HEK293 (cell line): ENCODE measurements at regions not wholly inside any gene's neighbourhood (a gene's known extent, or its start where the extent isn't known, plus 50 kb on each side); places are given as distances from the start of the nearest gene placed in this dataset.

Source experiments
- CTCF ChIA-PET: fragments of 350-600 bp; formaldehyde crosslinking; extraction: SDS; loops from one replicate; lab custom pipeline; 2021; ENCODE audit warnings: antibody characterized with exemption; lab: Yijun Ruan, JAX
- POLR2A ChIA-PET: fragments of 300-600 bp; formaldehyde crosslinking; extraction: SDS; loops from one replicate; lab custom pipeline; 2020; ENCODE audit warnings: antibody characterized with exemption, inconsistent platforms; lab: Yijun Ruan, JAX
- H3K27ac ChIP-seq: fragments of 200-500 bp; sonication (Bioruptor generic); 2 replicates; pipeline ENCODE4 v1.5.1; 2014; ENCODE audit warnings: low read depth, low read length, control low read depth, inconsistent platforms; ENCODE audit errors: extremely low read depth
- H3K36me3 ChIP-seq, 2 experiments: fragments of 200-500 bp in 1 of 2; sonication (Bioruptor generic) in 1 of 2; 1 replicate in 1 of 2; 2 replicates in 1 of 2; pipeline ENCODE4 v1.5.1; 2014 to 2017; ENCODE audit warnings: inconsistent platforms in 2 of 2, low read length in 2 of 2; ENCODE audit not compliant: control insufficient read depth in 2 of 2, insufficient read depth in 1 of 2
- H3K4me1 ChIP-seq: fragments of 200-500 bp; sonication (Bioruptor generic); 2 replicates; pipeline ENCODE4 v1.5.1; 2014; ENCODE audit warnings: mild to moderate bottlenecking, low read length, inconsistent platforms; ENCODE audit not compliant: control insufficient read depth, insufficient read depth
- H3K4me3 ChIP-seq: 2 replicates; pipeline ENCODE4 v1.5.1; 2011; ENCODE audit warnings: low read depth, mild to moderate bottlenecking, control low read depth, low read length, moderate library complexity
- H3K9me3 ChIP-seq: fragments of 200-500 bp; sonication (Bioruptor generic); 2 replicates; pipeline ENCODE4 v1.5.1; 2014; ENCODE audit warnings: low read depth, low read length, inconsistent platforms; ENCODE audit not compliant: control insufficient read depth, insufficient read depth
- FEZF1 ChIP-seq: fragments of 450-650 bp; formaldehyde crosslinking; IDR thresholded peaks from 2 replicates; pipeline ENCODE4 v1.5.1; 2016; ENCODE audit warnings: missing biosample characterization, missing genetic modification characterization
- MEIS1 ChIP-seq: sonication (generic); formaldehyde crosslinking; IDR thresholded peaks from 2 replicates; pipeline ENCODE4 v1.8.1; 2022; ENCODE audit warnings: missing genetic modification reagents, mild to moderate bottlenecking, borderline replicate concordance
- MZF1 ChIP-seq: fragments of 450-650 bp; formaldehyde crosslinking; IDR thresholded peaks from 2 replicates; pipeline ENCODE4 v1.5.1; 2017; ENCODE audit warnings: missing biosample characterization, missing genetic modification characterization, borderline replicate concordance
- OVOL3 ChIP-seq: fragments of 450-650 bp; formaldehyde crosslinking; IDR thresholded peaks from 2 replicates; pipeline ENCODE4 v1.5.1; 2016; ENCODE audit warnings: missing biosample characterization, missing genetic modification characterization
- PRDM6 ChIP-seq: fragments of 450-650 bp; formaldehyde crosslinking; IDR thresholded peaks from 2 replicates; pipeline ENCODE4 v1.5.1; 2017; ENCODE audit warnings: missing biosample characterization, missing genetic modification characterization
- YY1 ChIP-seq: fragments of 450-650 bp; formaldehyde crosslinking; IDR thresholded peaks from 2 replicates; pipeline ENCODE4 v1.5.1; 2018; ENCODE audit warnings: missing biosample characterization, missing genetic modification characterization
- ZBTB17 ChIP-seq: fragments of 450-650 bp; formaldehyde crosslinking; IDR thresholded peaks from 2 replicates; pipeline ENCODE4 v1.5.1; 2016; ENCODE audit warnings: missing biosample characterization, missing genetic modification characterization
- ZBTB20 ChIP-seq: fragments of 450-650 bp; formaldehyde crosslinking; IDR thresholded peaks from 2 replicates; pipeline ENCODE4 v1.5.1; 2016; ENCODE audit warnings: missing biosample characterization, missing genetic modification characterization
- ZBTB44 ChIP-seq: fragments of 450-650 bp; IDR thresholded peaks from 2 replicates; pipeline ENCODE4 v1.5.1; 2018; ENCODE audit warnings: missing biosample characterization, mild to moderate bottlenecking, missing genetic modification characterization
- ZNF132 ChIP-seq: fragments of 450-650 bp; formaldehyde crosslinking; IDR thresholded peaks from 2 replicates; pipeline ENCODE4 v1.5.1; 2017; ENCODE audit warnings: missing biosample characterization, missing genetic modification characterization, borderline replicate concordance
- ZNF133 ChIP-seq: fragments of 450-650 bp; formaldehyde crosslinking; IDR thresholded peaks from 2 replicates; pipeline ENCODE4 v1.5.1; 2016; ENCODE audit warnings: missing biosample characterization, missing genetic modification characterization
- ZNF175 ChIP-seq: fragments of 450-650 bp; formaldehyde crosslinking; IDR thresholded peaks from 2 replicates; pipeline ENCODE4 v1.5.1; 2016; ENCODE audit warnings: missing biosample characterization, missing genetic modification characterization
- ZNF211 ChIP-seq: fragments of 450-650 bp; formaldehyde crosslinking; IDR thresholded peaks from 2 replicates; pipeline ENCODE4 v1.5.1; 2016; ENCODE audit warnings: low read depth, missing biosample characterization, missing genetic modification characterization
- ZNF23 ChIP-seq: fragments of 450-650 bp; formaldehyde crosslinking; IDR thresholded peaks from 2 replicates; pipeline ENCODE4 v1.5.1; 2016; ENCODE audit warnings: missing biosample characterization, missing genetic modification characterization, borderline replicate concordance
- ZNF274 ChIP-seq, 2 experiments: fragments of 200-500 bp in 1 of 2; fragments of 450-650 bp in 1 of 2; sonication (Bioruptor generic) in 1 of 2; formaldehyde crosslinking in 1 of 2; IDR thresholded peaks; 2 replicates each; pipeline versions ENCODE4 v1.5.1 to v1.6.1; 2014 to 2016; ENCODE audit warnings: borderline replicate concordance in 1 of 2, inconsistent platforms in 1 of 2, low read length in 1 of 2, missing biosample characterization in 1 of 2, missing genetic modification characterization in 1 of 2
- ZNF280C ChIP-seq: fragments of 450-650 bp; formaldehyde crosslinking; IDR thresholded peaks from 2 replicates; pipeline ENCODE4 v1.5.1; 2016; ENCODE audit warnings: missing biosample characterization, missing genetic modification characterization
- ZNF426 ChIP-seq: fragments of 450-650 bp; formaldehyde crosslinking; IDR thresholded peaks from 2 replicates; pipeline ENCODE4 v1.5.1; 2017; ENCODE audit warnings: missing biosample characterization, missing genetic modification characterization, mild to moderate bottlenecking, inconsistent platforms, moderate library complexity
- ZNF488 ChIP-seq: fragments of 450-650 bp; formaldehyde crosslinking; IDR thresholded peaks from 2 replicates; pipeline ENCODE4 v1.5.1; 2016; ENCODE audit warnings: missing biosample characterization, missing genetic modification characterization
- ZNF510 ChIP-seq: fragments of 450-650 bp; formaldehyde crosslinking; IDR thresholded peaks from 2 replicates; pipeline ENCODE4 v1.5.1; 2018; ENCODE audit warnings: mild to moderate bottlenecking, missing genetic modification characterization, missing biosample characterization; ENCODE audit not compliant: insufficient replicate concordance
- ZNF529 ChIP-seq: fragments of 450-650 bp; formaldehyde crosslinking; IDR thresholded peaks from 2 replicates; pipeline ENCODE4 v1.5.1; 2017; ENCODE audit warnings: missing genetic modification characterization, missing biosample characterization; ENCODE audit not compliant: insufficient replicate concordance
- ZNF571 ChIP-seq: fragments of 450-650 bp; formaldehyde crosslinking; IDR thresholded peaks from 2 replicates; pipeline ENCODE4 v1.5.0; 2017; ENCODE audit warnings: missing biosample characterization, missing genetic modification characterization
- ZNF585B ChIP-seq: fragments of 450-650 bp; formaldehyde crosslinking; IDR thresholded peaks from 2 replicates; pipeline ENCODE4 v1.5.1; 2016; ENCODE audit warnings: missing biosample characterization, missing genetic modification characterization
- ZNF664 ChIP-seq: fragments of 450-650 bp; formaldehyde crosslinking; IDR thresholded peaks from 2 replicates; pipeline ENCODE4 v1.5.1; 2016; ENCODE audit warnings: missing biosample characterization, missing genetic modification characterization
- ZSCAN18 ChIP-seq: fragments of 450-650 bp; formaldehyde crosslinking; IDR thresholded peaks from 2 replicates; pipeline ENCODE4 v1.5.1; 2016; ENCODE audit warnings: missing biosample characterization, missing genetic modification characterization

GRCh38 chr3:56884387-56884786, 82.6 kb upstream of the ARHGEF3 start:
- ChIA-PET CTCF (interaction anchor here (0.6 to 0.7 kb wide), 3 partner anchors 21 to 902 kb away, joined by 3 to 5 read pairs (median 4); no protein-coding TSS in a partner anchor), POLR2A (no interaction called here)
- H3K4me3 ChIP-seq, result no peak overlapping the region
- no peaks in the 10 kb centered on the region for H3K9me3 ChIP-seq
- no peaks in the 10 kb centered on the region for H3K36me3 ChIP-seq
- no peaks in the 10 kb centered on the region for H3K4me1 ChIP-seq
- no peak overlapping the region for H3K27ac ChIP-seq
- TF ChIP-seq ZNF426 (tag by site-specific recombination) (no peak), ZNF585B (tag by site-specific recombination) (no peak), ZNF529 (tag by site-specific recombination) (no peak), ZBTB20 (peak; percentile 43; the same call in 1 of the 2 replicates)

- no peaks in the 10 kb centered on the region for H3K36me3 ChIP-seq
- TF ChIP-seq ZNF664 (tag by site-specific recombination) (no peak), ZNF133 (tag by site-specific recombination) (no peak), ZNF175 (tag by site-specific recombination) (no peak), ZNF132 (tag by site-specific recombination) (no peak), ZNF274 (IDR thresholded peaks at IDR 0.05; ENCODE audit: low read length) (no peak), ZNF274 (tag by site-specific recombination; IDR thresholded peaks at IDR 0.05; ENCODE audit: borderline replicate concordance) (no peak), ZNF585B (tag by site-specific recombination) (no peak), ZNF510 (tag by site-specific recombination) (no peak), ZSCAN18 (tag by site-specific recombination) (no peak), ZBTB44 (tag by site-specific recombination) (no peak), MZF1 (tag by site-specific recombination) (no peak)
- TF ChIP-seq, all 188 proteins: peak for 0
- Histone ChIP-seq H3K9me3 (no peaks in the 10 kb centered on the region), H3K4me1 (no peaks in the 10 kb centered on the region), H3K4me3 (no peak overlapping the region), H3K27ac (no peak overlapping the region)
- ChIA-PET POLR2A (no interaction called here), CTCF (interaction anchor here (0.7 kb wide), 2 partner anchors 20 to 56 kb away, joined by 3 to 5 read pairs; no protein-coding TSS in a partner anchor)
Measured at GRCh38 chr3:56883828-56884227, 82.1 kb upstream of the ARHGEF3 start.

- ChIA-PET CTCF (no interaction called here), POLR2A (no interaction called here)
- Histone ChIP-seq H3K27ac (no peak overlapping the region), H3K4me1 (no peaks in the 10 kb centered on the region), H3K9me3 (no peaks in the 10 kb centered on the region), H3K36me3 (no peaks in the 10 kb centered on the region), H3K4me3 (no peak overlapping the region)
- no peak for TF ChIP-seq OVOL3 (tag by site-specific recombination)
- no peak for TF ChIP-seq PRDM6 (tag by site-specific recombination)
- no peak for TF ChIP-seq YY1 (tag by site-specific recombination)
- no peak for TF ChIP-seq ZNF211 (tag by site-specific recombination)
- no peak for TF ChIP-seq ZNF571 (tag by site-specific recombination)
- no peak for TF ChIP-seq ZBTB17
- no peak for TF ChIP-seq FEZF1 (tag by site-specific recombination)
- TF ChIP-seq ZNF280C (tag by site-specific recombination), result no peak
- TF ChIP-seq ZNF23 (tag by site-specific recombination), result no peak
- no peak for TF ChIP-seq MEIS1
- TF ChIP-seq ZNF488 (tag by site-specific recombination), result no peak
Measured at GRCh38 chr3:56882896-56883295, 81.1 kb upstream of the ARHGEF3 start.
